ENCODE measurements at regions not wholly inside any gene's neighbourhood (a gene's known extent, or its start where the extent isn't known, plus 50 kb on each side); places are given as distances from the start of the nearest gene placed in this dataset.
"Not testable (repeated sequence)": the region's sequence is repeated elsewhere in the genome, so short reads cannot be mapped to it uniquely, and the experiment has no call there.

DNA sequence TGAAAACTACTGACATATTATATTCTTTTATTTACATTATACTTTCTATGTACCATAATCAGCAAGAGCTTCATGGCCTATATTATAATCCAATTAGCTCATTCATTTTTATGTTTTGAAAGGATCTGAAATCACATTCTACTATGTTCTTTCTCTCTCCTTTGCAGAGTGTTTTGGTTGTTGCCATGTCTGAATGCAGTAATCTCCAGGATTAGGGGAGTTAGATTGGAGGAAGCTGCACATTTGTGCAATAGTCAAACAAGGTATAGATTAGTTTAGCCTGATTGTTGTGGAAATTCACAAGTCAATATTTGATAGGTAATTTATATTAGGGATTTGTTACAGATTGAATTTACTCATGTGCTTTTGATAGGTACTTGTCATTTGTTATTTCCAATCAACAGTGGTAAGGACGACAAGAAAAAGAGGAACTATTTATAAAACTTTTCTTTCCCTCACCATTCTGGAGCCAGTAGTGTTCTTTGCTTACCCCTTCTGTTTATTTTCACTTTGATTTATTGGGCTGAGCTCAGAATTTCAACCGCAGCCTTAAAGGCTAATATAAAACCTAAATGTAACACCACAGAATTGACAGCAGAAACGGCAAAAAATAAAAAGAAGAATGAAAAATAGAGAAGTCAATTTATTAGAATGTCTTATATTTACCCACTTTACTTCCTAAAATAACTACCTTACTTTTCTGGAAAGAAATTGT, 597.0 kb downstream of the CHSY3 start:
- no peak overlapping the region for H3K4me3 ChIP-seq (ENCODE audit: low read depth, low read length)
- DNase-seq (ENCODE audit: low read depth): no peak
- TF ChIP-seq, protein P1, sequence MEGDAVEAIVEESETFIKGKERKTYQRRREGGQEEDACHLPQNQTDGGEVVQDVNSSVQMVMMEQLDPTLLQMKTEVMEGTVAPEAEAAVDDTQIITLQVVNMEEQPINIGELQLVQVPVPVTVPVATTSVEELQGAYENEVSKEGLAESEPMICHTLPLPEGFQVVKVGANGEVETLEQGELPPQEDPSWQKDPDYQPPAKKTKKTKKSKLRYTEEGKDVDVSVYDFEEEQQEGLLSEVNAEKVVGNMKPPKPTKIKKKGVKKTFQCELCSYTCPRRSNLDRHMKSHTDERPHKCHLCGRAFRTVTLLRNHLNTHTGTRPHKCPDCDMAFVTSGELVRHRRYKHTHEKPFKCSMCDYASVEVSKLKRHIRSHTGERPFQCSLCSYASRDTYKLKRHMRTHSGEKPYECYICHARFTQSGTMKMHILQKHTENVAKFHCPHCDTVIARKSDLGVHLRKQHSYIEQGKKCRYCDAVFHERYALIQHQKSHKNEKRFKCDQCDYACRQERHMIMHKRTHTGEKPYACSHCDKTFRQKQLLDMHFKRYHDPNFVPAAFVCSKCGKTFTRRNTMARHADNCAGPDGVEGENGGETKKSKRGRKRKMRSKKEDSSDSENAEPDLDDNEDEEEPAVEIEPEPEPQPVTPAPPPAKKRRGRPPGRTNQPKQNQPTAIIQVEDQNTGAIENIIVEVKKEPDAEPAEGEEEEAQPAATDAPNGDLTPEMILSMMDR (conservative IDR thresholded peaks at IDR 0.05; ENCODE audit: low read depth, low read length): no peak

DNA sequence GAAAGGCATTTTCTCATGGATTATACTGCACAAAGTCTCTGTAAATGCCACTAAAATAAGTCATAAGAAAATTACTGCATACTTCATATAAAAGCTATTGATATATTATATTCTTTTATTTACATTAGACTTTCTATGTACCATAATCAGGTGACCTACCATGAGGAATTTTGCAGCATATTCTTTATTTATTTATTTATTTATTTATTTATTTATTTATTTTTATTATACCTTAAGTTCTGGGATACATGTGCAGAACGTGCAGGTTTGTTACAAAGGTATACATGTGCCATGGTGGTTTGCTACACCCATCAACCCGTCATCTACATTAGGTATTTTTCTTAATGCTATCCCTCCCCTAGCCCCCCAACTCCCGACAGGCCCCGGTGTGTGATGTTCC, 596.2 kb downstream of the CHSY3 start:
- not testable (repeated sequence) for H3K4me3 ChIP-seq (ENCODE audit: low read depth, low read length); DNase-seq (ENCODE audit: low read depth)

DNA sequence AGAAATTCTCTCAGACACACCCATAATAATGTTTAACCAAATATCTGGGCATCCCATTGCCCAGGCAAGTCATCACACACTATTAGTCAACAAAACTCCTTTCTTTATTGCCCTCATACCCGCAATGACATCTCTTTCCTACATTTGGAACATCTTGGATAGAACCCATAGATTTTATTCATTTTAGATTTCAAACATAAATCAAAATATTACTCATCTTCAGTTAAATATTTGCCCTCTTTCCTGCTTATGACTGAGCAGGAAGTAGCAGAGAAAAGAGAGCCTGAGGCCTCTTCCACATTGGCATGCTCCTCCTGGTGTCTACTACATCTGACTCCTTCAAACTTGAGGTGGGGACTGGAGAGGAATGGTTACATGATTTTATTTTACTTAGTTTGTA, 592.0 kb downstream of the CHSY3 start:
- no peak overlapping the region for H3K4me3 ChIP-seq (ENCODE audit: low read depth, low read length)
- TF ChIP-seq, protein P1 (conservative IDR thresholded peaks at IDR 0.05; ENCODE audit: low read depth, low read length): no peak
- DNase-seq (ENCODE audit: low read depth): no peak

DNA sequence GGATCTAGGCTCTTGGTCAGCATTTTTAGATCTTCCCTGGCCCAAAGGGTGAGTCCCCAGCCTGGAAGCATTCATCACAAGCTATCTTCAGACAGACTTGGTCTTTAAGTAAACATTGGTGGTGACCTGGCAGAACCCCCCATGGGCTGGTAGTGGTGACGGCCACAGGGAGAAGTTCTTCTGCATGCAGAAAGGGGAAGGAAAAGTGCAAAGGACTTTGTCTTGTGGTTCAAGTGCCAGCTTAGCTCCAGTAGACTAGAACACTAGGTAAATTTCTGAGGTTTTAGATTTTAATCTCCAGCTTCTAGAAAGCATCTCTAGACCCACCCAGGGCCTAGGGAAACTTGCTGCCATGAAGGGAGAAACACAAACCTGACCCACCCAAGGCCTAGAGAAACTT, 584.0 kb downstream of the CHSY3 start:
- TF ChIP-seq, protein P1 (conservative IDR thresholded peaks at IDR 0.05; ENCODE audit: low read depth, low read length): no peak
- no peak overlapping the region for H3K4me3 ChIP-seq (ENCODE audit: low read depth, low read length)
- no peak for DNase-seq (ENCODE audit: low read depth)

DNA sequence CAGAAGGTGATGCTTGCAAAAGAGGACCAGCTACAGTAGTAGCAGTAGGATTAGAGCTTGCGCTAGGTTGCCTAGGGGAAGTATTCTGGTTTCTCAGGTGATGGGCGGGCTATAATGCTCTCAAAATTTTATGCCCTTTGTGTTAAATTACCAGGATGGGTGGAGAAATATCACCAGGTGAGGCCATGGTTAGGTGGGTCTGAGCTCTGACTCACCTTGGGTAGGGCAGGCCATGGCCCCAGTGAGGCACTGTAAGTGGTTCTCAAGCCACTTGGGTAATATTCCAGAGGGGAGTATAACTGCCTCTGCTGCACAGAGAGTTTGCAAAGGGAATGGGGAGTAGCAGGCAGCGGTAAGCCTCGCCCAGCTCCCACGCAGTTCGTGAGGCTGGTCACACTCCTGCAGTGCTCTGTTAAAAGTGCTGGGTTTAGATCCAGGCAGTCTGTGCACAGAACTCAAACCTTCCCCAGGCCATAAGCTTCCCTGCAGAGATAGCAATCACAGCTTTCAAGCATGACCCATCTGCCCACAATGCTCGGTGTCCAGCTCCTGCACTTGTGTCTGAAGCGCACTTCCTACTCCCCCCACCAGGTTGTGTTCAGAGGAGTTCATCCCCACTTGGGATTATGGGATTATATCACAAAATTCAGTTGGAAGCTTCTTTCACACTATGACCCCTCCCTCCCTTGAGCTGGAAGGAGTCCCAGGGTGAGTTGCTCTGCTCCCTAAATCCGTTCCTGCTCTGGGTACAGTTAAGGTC, 575.0 kb downstream of the CHSY3 start:
- no peak for DNase-seq (ENCODE audit: low read depth)
- H3K4me3 ChIP-seq (ENCODE audit: low read depth, low read length): no peak overlapping the region
- TF ChIP-seq, protein P1 (conservative IDR thresholded peaks at IDR 0.05; ENCODE audit: low read depth, low read length): peak; percentile 14

DNA sequence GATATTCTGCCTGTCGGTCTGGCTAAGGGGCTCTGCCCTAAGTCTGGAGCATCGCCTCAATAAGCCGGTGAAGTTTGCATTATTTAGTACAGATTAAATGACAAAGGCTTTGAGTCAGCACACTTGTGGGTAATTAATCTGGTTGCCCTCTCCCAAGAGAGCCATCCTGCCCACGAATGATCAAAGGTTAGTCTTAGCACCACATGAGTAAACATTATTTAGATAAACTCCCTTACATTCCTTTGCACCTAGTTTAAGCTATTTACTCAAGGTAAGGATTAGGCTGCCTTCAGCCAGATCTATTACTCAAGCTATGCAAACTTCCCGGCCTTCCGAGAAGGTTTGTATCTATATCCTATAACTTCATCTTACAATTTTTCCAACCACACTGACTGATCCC, 572.1 kb downstream of the CHSY3 start:
- H3K4me3 ChIP-seq (ENCODE audit: low read depth, low read length): no peak overlapping the region
- TF ChIP-seq, protein P1 (conservative IDR thresholded peaks at IDR 0.05; ENCODE audit: low read depth, low read length): no peak
- no peak for DNase-seq (ENCODE audit: low read depth)

DNA sequence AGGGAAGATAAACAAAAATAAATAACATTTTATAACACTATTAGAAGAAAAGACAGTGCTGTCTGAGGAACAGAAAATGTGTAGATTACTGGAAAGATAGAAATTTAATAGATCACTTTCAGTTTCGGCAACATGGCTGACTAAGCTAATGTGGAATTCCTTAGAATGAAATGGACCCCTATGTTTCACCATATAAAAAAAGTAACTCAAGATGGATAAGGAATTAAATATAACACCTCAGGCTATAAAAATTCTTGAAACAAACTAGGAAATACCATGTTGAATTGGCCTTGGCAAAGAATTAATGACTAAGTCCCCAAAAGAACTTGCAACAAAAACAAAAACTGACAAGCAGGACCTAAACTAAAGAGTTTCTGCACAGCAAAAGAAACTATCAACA, 558.3 kb downstream of the CHSY3 start:
- TF ChIP-seq, protein P1 (conservative IDR thresholded peaks at IDR 0.05; ENCODE audit: low read depth, low read length): no peak
- no peak overlapping the region for H3K4me3 ChIP-seq (ENCODE audit: low read depth, low read length)
- no peak for DNase-seq (ENCODE audit: low read depth)
